Lower leg skin (tissue), 3 donors: ENCODE measurements at regions not wholly inside any gene's neighbourhood (a gene's known extent, or its start where the extent isn't known, plus 50 kb on each side); places are given as distances from the start of the nearest gene placed in this dataset.

Experiments used
- POLR2A ChIP-seq, 2 donors: fragments of 450-650 bp; IDR thresholded peaks; one replicate each; pipeline ENCODE4 v1.6.1; 2016 to 2017; ENCODE audit warnings: antibody characterized with exemption in 2 of 2, mild to moderate bottlenecking in 1 of 2, moderate library complexity in 1 of 2
- TF ChIP-seq, protein P1 (sequence below), 3 donors: fragments of 450-650 bp; IDR thresholded peaks; one replicate each; pipeline ENCODE4 v1.5.1; 2016; ENCODE audit warnings: antibody characterized with exemption in 3 of 3, mild to moderate bottlenecking in 3 of 3, moderate library complexity in 2 of 3

- TF ChIP-seq, protein P1, sequence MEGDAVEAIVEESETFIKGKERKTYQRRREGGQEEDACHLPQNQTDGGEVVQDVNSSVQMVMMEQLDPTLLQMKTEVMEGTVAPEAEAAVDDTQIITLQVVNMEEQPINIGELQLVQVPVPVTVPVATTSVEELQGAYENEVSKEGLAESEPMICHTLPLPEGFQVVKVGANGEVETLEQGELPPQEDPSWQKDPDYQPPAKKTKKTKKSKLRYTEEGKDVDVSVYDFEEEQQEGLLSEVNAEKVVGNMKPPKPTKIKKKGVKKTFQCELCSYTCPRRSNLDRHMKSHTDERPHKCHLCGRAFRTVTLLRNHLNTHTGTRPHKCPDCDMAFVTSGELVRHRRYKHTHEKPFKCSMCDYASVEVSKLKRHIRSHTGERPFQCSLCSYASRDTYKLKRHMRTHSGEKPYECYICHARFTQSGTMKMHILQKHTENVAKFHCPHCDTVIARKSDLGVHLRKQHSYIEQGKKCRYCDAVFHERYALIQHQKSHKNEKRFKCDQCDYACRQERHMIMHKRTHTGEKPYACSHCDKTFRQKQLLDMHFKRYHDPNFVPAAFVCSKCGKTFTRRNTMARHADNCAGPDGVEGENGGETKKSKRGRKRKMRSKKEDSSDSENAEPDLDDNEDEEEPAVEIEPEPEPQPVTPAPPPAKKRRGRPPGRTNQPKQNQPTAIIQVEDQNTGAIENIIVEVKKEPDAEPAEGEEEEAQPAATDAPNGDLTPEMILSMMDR (IDR thresholded peaks at IDR 0.05) = no peak
- no peak for TF ChIP-seq POLR2A (IDR thresholded peaks at IDR 0.05)
Measured at GRCh38 chr7:3165681-3166580, 122.3 kb upstream of the CARD11 start.
